ENCODE measurements at regions not wholly inside any gene's neighbourhood (a gene's known extent, or its start where the extent isn't known, plus 50 kb on each side); places are given as distances from the start of the nearest gene placed in this dataset.
"Not testable (repeated sequence)": the region's sequence is repeated elsewhere in the genome, so short reads cannot be mapped to it uniquely, and the experiment has no call there.

GRCh38 chr22:23435186-23435585 lies 144.9 kb downstream of the IGLL1 start:
- dilution Hi-C loops (cut with HindIII; ENCODE audit: low sequenced_read_pairs, unreplicated experiment); H3K79me1 ChIP-seq (ENCODE audit: low read depth in 1 of 2, low read length in 2 of 2); H3K23ac ChIP-seq (ENCODE audit: low read depth, low read length); H2AK9ac ChIP-seq (replicated peaks; ENCODE audit: low read depth, low read length, poor library complexity); H3K56ac ChIP-seq (ENCODE audit: extremely low read depth, insufficient read depth, low read length); H2AK5ac ChIP-seq (ENCODE audit: low read depth, low read length); BruUV-seq (replicated peaks); H3K27me3 ChIP-seq (ENCODE audit: control insufficient read depth, insufficient read depth, low read length); H3K9ac ChIP-seq (ENCODE audit: low read depth, low read length); H3K9me1 ChIP-seq (ENCODE audit: insufficient read depth, low read length); H3K9me3 ChIP-seq (ENCODE audit: control insufficient read depth, insufficient read depth, low read length); intact Hi-C loops (cut with micrococcal nuclease); H3K4me1 ChIP-seq (ENCODE audit: control insufficient read depth, insufficient read depth, low read length); H2BK5ac ChIP-seq (ENCODE audit: low read depth, low read length, poor library complexity, severe bottlenecking); H4K91ac ChIP-seq (ENCODE audit: insufficient read depth, low read depth, low read length); H4K8ac ChIP-seq (ENCODE audit: low read depth in 2 of 2, low read length in 2 of 2); in situ Hi-C loops (cut with MboI; ENCODE audit: low sequenced_read_pairs); H4K5ac ChIP-seq (ENCODE audit: low read depth, low read length); H3K27ac ChIP-seq (ENCODE audit: insufficient read depth, low read length); H4K20me1 ChIP-seq (ENCODE audit: insufficient read depth, low read length); POLR2A ChIA-PET (ENCODE audit: unreplicated experiment); H3K14ac ChIP-seq (replicated peaks; ENCODE audit: low read depth, low read length); CTCF ChIA-PET; DNase-seq; H3K36me3 ChIP-seq (ENCODE audit: control insufficient read depth, insufficient read depth, low read length); H2AFZ ChIP-seq (replicated peaks; ENCODE audit: low read length, poor library complexity); H2BK15ac ChIP-seq (ENCODE audit: low read depth, low read length); ATAC-seq (ENCODE audit: low read depth); H3K4me3 ChIP-seq (ENCODE audit: insufficient read depth, low read depth, low read length); H3K18ac ChIP-seq (ENCODE audit: low read depth, low read length); H2BK120ac ChIP-seq (ENCODE audit: low read depth, low read length); H3K4ac ChIP-seq (ENCODE audit: low read depth, low read length); H3K4me2 ChIP-seq (ENCODE audit: low read depth, low read length); H2BK20ac ChIP-seq (ENCODE audit: low read depth, low read length): not testable (repeated sequence)
- no CpG with 5 or more reads among the region's 16 CpGs for WGBS, 2 experiments (ENCODE audit: extremely low coverage in 2 of 2, insufficient read length in 1 of 2)

GRCh38 chr22:23434198-23434830 lies 145.8 kb downstream of the IGLL1 start:
- H3K4me1 ChIP-seq (ENCODE audit: control insufficient read depth, insufficient read depth, low read length); H3K18ac ChIP-seq (ENCODE audit: low read depth, low read length); H4K8ac ChIP-seq (ENCODE audit: low read depth in 2 of 2, low read length in 2 of 2); H2BK120ac ChIP-seq (ENCODE audit: low read depth, low read length); H4K20me1 ChIP-seq (ENCODE audit: insufficient read depth, low read length); H4K5ac ChIP-seq (ENCODE audit: low read depth, low read length); intact Hi-C loops (cut with micrococcal nuclease); ATAC-seq (ENCODE audit: low read depth); H2AK5ac ChIP-seq (ENCODE audit: low read depth, low read length); DNase-seq; H3K27ac ChIP-seq (ENCODE audit: insufficient read depth, low read length); H3K4ac ChIP-seq (ENCODE audit: low read depth, low read length); H2BK15ac ChIP-seq (ENCODE audit: low read depth, low read length); H2AFZ ChIP-seq (replicated peaks; ENCODE audit: low read length, poor library complexity); H4K91ac ChIP-seq (ENCODE audit: insufficient read depth, low read depth, low read length); BruUV-seq (replicated peaks); POLR2A ChIA-PET (ENCODE audit: unreplicated experiment); H3K14ac ChIP-seq (replicated peaks; ENCODE audit: low read depth, low read length); H2AK9ac ChIP-seq (replicated peaks; ENCODE audit: low read depth, low read length, poor library complexity); H3K36me3 ChIP-seq (ENCODE audit: control insufficient read depth, insufficient read depth, low read length); H3K79me1 ChIP-seq (ENCODE audit: low read depth in 1 of 2, low read length in 2 of 2); H3K9ac ChIP-seq (ENCODE audit: low read depth, low read length); H2BK20ac ChIP-seq (ENCODE audit: low read depth, low read length); in situ Hi-C loops (cut with MboI; ENCODE audit: low sequenced_read_pairs); H3K56ac ChIP-seq (ENCODE audit: extremely low read depth, insufficient read depth, low read length); dilution Hi-C loops (cut with HindIII; ENCODE audit: low sequenced_read_pairs, unreplicated experiment); H2BK5ac ChIP-seq (ENCODE audit: low read depth, low read length, poor library complexity, severe bottlenecking); H3K9me3 ChIP-seq (ENCODE audit: control insufficient read depth, insufficient read depth, low read length); H3K4me3 ChIP-seq (ENCODE audit: insufficient read depth, low read depth, low read length); H3K23ac ChIP-seq (ENCODE audit: low read depth, low read length); H3K27me3 ChIP-seq (ENCODE audit: control insufficient read depth, insufficient read depth, low read length); H3K4me2 ChIP-seq (ENCODE audit: low read depth, low read length); H3K9me1 ChIP-seq (ENCODE audit: insufficient read depth, low read length): not testable (repeated sequence)
- 93% methylated on average over 2 of the region's 29 CpGs; no CpG with 5 or more reads in 1 of the 2 experiments for WGBS, 2 experiments (ENCODE audit: extremely low coverage in 2 of 2, insufficient read length in 1 of 2)
- CTCF ChIA-PET: interaction anchor here (0.9 kb wide), 1 partner anchor 13 kb away, joined by 4 read pairs; no protein-coding TSS in a partner anchor

Measured in IMR-90 (cell line).